ENCODE measurements at regions not wholly inside any gene's neighbourhood (a gene's known extent, or its start where the extent isn't known, plus 50 kb on each side); places are given as distances from the start of the nearest gene placed in this dataset.
A peak's percentile ranks its signal among the peaks of the same experiment; 100 is the strongest.
"Not testable (repeated sequence)": the region's sequence is repeated elsewhere in the genome, so short reads cannot be mapped to it uniquely, and the experiment has no call there.

- DNase-seq: no peak
Observed at GRCh38 chr10:86579883-86580520, 58.4 kb upstream of the WAPL start.

GRCh38 chr10:86580521-86580891 is 58.9 kb upstream of the WAPL start:
- no peak for DNase-seq

- DNase-seq: no peak
Observed at GRCh38 chr10:86583983-86584382, 62.4 kb upstream of the WAPL start.

- DNase-seq: peak; percentile 74
Observed at GRCh38 chr10:86585037-86585929, 63.7 kb upstream of the WAPL start.

GRCh38 chr10:86586516-86586915 is 64.9 kb upstream of the WAPL start:
- no peak for DNase-seq

GRCh38 chr10:86588781-86589180 is 65.6 kb upstream of the OPN4 start:
- not testable (repeated sequence) for DNase-seq

- no peak for DNase-seq
Observed at GRCh38 chr10:86591436-86591835, 62.9 kb upstream of the OPN4 start.

- DNase-seq: no peak
Observed at GRCh38 chr10:86592413-86592812, 61.9 kb upstream of the OPN4 start.

GRCh38 chr10:86594535-86594934 is 59.8 kb upstream of the OPN4 start:
- DNase-seq: no peak

- no peak for DNase-seq
Observed at GRCh38 chr10:86595496-86595895, 58.9 kb upstream of the OPN4 start.

- DNase-seq: no peak
Observed at GRCh38 chr10:86596266-86596665, 58.1 kb upstream of the OPN4 start.

- no peak for DNase-seq
Observed at GRCh38 chr10:86597306-86597705, 57.0 kb upstream of the OPN4 start.

- no peak for DNase-seq
Observed at GRCh38 chr10:86598151-86598550, 56.2 kb upstream of the OPN4 start.

- no peak for DNase-seq
Observed at GRCh38 chr10:86599041-86599440, 55.3 kb upstream of the OPN4 start.

- no peak for DNase-seq
Observed at GRCh38 chr10:86599729-86600128, 54.6 kb upstream of the OPN4 start.

- no peak for DNase-seq
Observed at GRCh38 chr10:86600296-86600695, 54.1 kb upstream of the OPN4 start.

GRCh38 chr10:86601956-86602602 is 52.3 kb upstream of the OPN4 start:
- DNase-seq: no peak

- no peak for DNase-seq
Observed at GRCh38 chr10:86603256-86603655, 51.1 kb upstream of the OPN4 start.

All from activated naive CD4-positive, alpha-beta T cell treated with anti-CD3 and anti-CD28 coated beads, Interleukin-2, amount 50 U/mL, for 16 hours (primary cell).